GM12865 (cell line): ENCODE measurements at regions not wholly inside any gene's neighbourhood (a gene's known extent, or its start where the extent isn't known, plus 50 kb on each side); places are given as distances from the start of the nearest gene placed in this dataset.

Experiments used
- DNase-seq: peaks from one replicate; pipeline ENCODE4 v3.0.0; 2010; ENCODE audit warnings: low read depth
- H3K4me3 ChIP-seq: 2 replicates; pipeline ENCODE4 v1.5.1; 2011; ENCODE audit warnings: mild to moderate bottlenecking, low read depth, low read length, control low read depth
- TF ChIP-seq, protein P1 (sequence below): IDR thresholded peaks from 2 replicates; pipeline ENCODE4 v1.5.1; 2011; ENCODE audit warnings: low read length, control low read depth, low read depth, inconsistent platforms; ENCODE audit not compliant: insufficient read depth; ENCODE audit errors: missing control alignments

GRCh38 chr6:8240301-8240700 lies 138.0 kb upstream of the EEF1E1 start:
- no peak for DNase-seq
- TF ChIP-seq, protein P1, sequence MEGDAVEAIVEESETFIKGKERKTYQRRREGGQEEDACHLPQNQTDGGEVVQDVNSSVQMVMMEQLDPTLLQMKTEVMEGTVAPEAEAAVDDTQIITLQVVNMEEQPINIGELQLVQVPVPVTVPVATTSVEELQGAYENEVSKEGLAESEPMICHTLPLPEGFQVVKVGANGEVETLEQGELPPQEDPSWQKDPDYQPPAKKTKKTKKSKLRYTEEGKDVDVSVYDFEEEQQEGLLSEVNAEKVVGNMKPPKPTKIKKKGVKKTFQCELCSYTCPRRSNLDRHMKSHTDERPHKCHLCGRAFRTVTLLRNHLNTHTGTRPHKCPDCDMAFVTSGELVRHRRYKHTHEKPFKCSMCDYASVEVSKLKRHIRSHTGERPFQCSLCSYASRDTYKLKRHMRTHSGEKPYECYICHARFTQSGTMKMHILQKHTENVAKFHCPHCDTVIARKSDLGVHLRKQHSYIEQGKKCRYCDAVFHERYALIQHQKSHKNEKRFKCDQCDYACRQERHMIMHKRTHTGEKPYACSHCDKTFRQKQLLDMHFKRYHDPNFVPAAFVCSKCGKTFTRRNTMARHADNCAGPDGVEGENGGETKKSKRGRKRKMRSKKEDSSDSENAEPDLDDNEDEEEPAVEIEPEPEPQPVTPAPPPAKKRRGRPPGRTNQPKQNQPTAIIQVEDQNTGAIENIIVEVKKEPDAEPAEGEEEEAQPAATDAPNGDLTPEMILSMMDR = no peak
- H3K4me3 ChIP-seq = no peak overlapping the region

DNA sequence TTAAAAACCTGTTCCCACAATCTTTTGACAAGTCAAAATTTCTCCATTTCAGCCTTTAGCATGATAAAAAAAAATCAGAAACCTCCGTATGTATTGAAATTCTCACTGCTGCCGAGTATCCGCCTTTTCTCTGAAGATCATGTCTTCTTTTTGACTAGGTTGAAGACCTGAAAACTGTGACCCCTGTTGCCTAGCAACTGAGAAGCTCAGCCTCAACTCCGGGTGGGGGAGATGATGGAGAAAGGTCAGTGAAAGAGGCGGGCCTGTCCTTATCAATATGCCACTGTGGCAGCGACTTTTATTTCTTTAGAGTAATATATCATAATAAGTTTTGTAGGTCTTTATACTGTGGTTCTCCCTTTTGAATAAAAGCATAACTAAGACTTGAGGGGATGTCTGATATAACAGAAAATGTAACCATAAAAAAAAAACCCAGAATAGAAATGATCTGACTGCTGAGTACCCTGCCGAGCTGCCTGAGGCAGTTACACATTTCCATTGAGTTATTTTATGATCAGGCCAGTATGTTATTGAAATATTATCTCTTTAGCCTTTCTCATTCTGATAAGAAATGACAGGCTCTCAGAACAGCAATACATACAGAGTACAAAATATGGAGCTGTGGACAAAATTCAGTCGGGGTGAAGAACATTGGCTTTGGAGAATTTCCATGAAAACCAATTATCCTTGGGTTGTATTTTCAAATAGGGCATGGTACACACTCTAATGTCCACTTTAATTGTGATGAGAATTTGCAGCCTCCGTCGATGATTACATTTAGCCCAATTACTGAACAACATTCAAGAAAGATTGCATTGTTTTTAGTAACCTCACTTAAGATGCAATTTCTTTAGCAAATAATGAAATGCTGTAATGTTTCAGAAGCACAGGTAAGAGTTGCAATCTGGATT lies 136.7 kb upstream of the EEF1E1 start:
- TF ChIP-seq, protein P1 = no peak
- no peak overlapping the region for H3K4me3 ChIP-seq
- no peak for DNase-seq

DNA sequence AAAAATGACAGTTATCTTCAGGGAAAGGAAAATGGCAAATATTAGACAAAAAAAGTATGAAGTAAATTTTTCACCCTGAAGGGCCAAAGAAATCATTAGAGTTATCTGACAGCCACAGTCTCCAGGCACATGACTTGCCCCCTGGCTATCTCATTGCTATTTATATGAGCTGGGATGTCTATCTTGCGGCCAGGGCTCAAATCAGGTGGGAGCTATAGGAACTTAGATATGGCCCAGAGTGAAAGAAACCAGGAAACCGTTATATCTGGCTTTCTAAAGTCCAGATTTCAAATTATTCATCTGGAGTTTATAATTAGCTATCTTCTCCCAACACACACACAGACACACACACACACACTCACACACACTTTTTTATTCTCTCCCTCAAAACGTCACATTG lies 135.3 kb upstream of the EEF1E1 start:
- no peak for DNase-seq
- H3K4me3 ChIP-seq = no peak overlapping the region
- TF ChIP-seq, protein P1 = no peak

DNA sequence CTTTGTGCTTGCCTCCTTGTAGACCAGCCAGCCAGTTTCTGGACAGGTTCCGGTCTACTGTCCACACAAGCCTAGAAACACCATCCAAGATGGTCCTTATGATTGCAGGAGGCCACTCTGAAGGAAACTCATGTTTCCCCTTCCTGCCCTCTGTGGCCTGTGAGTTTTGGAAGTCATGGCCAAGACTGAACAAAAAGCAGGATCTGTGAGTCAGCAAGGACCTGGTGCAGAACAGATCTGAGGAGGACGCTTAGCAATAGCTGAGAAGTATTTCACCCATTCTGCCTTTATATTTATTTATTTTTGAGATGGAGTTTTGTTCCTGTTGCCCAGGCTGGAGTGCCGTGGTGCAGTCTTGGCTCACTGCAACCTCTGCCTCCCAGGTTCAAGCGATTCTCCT lies 134.6 kb upstream of the EEF1E1 start:
- no peak for DNase-seq
- no peak overlapping the region for H3K4me3 ChIP-seq
- TF ChIP-seq, protein P1 = no peak

DNA sequence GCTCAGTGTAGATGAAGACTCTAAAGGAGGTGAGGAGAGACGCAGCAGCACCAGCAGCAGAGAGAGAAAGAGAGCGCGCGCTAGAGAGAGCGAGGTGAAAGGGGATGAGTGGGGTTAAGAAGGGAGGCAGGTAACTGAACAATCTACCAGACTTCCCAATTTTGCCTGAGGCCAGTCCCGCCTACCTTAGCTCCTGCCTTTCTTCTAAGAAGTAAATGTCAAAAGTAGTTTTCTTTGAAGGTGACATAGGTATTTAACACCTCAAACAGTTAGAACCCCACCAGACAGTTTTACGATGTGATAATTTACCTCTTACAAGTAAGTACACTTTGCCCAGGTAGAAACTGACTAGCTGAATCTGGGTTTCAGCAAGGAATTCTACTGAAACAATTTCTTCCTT lies 132.0 kb upstream of the EEF1E1 start:
- TF ChIP-seq, protein P1 = no peak
- no peak for DNase-seq

GRCh38 chr6:8231956-8232355 lies 129.6 kb upstream of the EEF1E1 start:
- no peak overlapping the region for H3K4me3 ChIP-seq
- TF ChIP-seq, protein P1 = no peak

More for the DNA sequence above, 132.0 kb upstream of the EEF1E1 start:
- no peak overlapping the region for H3K4me3 ChIP-seq

More at GRCh38 chr6:8231956-8232355, 129.6 kb upstream of the EEF1E1 start:
- no peak for DNase-seq
